HG02852 (cell line): ENCODE measurements at regions not wholly inside any gene's neighbourhood (a gene's known extent, or its start where the extent isn't known, plus 50 kb on each side); places are given as distances from the start of the nearest gene placed in this dataset.

Source experiments
- ATAC-seq: cut with Tn5 transposase; IDR thresholded peaks from one replicate; pipeline ENCODE4 v1.9.1; 2021; ENCODE audit warnings: mild to moderate bottlenecking, moderate library complexity; ENCODE audit not compliant: unreplicated experiment

DNA sequence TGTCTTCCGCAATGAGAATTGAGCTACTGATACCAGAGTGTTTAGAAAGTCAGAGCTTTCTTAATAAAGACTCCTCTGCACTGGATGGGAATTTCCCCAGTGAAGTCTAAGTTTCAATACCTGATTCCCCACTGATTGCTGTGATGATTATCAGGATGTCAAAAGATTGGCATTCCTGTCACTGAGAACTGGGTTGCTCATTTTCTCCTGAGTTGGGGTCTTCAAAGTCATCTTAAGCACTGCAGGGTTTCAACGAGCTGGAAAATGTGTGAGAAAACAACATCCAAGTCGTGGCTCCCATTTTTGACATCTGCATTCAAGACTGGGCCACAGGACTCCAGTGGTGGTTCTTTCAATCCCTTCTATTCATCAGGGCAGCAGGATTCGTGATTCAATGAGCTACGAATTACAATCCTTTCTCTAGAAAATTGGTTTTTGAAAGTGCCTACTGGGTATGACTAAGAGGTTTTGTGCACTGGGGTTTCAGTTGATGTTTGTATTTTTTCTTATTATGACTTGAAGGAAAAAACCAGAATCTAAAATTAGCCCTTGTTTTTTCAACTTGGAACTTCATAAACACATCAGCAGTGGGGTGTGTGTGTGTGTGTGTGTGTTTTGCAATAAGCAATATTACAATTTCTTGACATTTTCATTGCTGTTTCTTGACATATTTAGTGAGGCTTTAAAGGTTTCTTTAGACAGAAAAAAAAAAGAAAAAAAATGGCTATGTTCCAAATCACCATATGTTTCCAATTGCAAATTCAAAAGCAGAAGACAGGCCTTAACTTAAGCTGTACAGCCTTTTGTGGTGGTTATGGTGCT lies 233.0 kb downstream of the FAM76B start:
- ATAC-seq, result peak; percentile 82

- no peak for ATAC-seq
Observed at GRCh38 chr11:95556011-95556341, 233.6 kb downstream of the FAM76B start.

DNA sequence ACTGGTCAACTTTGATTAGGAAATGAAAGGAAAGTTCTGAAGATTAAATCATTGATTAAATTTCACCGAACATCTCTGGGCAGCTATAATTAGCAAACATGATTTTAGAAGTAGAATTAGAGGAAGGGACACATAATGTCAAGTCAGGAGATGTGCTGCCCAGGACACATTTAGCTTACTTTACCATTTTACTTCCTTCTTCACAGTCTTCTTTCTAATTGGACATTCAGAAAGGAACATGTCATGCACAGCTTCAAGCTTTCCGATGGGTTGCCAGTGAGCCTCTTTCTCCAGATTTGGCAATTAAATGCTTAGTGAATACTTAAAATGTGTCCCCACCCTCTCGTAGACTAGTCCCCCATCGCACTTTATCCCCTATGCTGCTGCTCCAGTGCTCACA lies 234.7 kb downstream of the FAM76B start:
- no peak for ATAC-seq

GRCh38 chr11:95549301-95549700 lies 240.3 kb downstream of the FAM76B start:
- no peak for ATAC-seq

GRCh38 chr11:95548416-95548815 lies 241.2 kb downstream of the FAM76B start:
- no peak for ATAC-seq

GRCh38 chr11:95547976-95548375 lies 241.6 kb downstream of the FAM76B start:
- ATAC-seq, result no peak

DNA sequence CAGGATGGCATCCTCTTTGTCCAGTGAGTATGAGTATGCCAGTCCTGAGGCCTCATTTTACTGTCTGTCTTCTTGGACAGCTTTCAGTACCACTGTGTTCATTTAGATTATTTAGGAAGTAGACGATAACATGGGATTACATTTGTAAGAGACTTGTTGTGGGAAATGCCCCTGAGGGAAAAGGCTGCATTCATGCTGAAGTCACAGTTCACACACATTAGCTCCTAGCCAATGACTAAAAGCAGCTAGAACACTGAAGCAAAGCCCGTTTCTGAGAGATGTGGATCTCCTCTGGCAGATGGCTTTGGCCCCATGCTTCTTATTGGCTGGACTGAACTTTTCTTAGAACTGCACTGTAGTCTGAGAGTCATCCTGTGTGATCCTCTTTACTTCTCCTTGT lies 242.4 kb downstream of the FAM76B start:
- no peak for ATAC-seq

DNA sequence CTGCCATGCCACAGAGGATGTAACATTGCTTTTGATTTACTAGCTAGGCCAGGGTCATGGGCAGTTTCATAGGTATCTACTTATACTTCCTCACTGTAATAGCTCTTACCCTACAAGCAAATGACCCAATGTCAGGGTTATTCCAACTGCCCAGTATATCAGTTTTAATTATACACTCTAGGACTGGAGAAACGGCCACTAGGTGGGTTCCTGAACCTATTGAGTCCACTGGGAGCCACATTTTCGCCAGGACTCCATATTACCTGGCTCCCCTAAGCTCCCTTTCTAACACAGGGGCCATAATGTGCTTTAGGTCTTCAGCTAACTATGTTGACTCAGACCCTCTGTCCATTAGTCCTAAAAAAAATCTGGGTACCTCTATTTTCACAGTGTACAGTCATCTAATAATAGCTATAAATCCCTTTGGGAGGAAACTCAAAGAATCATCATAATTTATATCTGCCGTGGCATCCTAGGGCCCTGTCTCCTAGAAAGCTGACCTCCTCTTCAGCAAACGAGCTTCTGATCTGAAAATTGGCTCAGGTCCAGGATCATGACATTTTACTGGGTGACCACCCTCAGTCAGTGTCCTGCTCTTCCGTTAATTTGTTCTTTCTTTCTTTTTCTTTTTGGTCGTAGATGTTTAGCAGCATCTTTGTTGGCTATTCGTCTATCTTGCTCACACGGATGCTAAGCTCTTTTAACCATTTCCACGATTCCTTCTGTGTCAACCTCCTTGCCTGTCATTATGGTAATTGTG lies 244.3 kb downstream of the FAM76B start:
- no peak for ATAC-seq

DNA sequence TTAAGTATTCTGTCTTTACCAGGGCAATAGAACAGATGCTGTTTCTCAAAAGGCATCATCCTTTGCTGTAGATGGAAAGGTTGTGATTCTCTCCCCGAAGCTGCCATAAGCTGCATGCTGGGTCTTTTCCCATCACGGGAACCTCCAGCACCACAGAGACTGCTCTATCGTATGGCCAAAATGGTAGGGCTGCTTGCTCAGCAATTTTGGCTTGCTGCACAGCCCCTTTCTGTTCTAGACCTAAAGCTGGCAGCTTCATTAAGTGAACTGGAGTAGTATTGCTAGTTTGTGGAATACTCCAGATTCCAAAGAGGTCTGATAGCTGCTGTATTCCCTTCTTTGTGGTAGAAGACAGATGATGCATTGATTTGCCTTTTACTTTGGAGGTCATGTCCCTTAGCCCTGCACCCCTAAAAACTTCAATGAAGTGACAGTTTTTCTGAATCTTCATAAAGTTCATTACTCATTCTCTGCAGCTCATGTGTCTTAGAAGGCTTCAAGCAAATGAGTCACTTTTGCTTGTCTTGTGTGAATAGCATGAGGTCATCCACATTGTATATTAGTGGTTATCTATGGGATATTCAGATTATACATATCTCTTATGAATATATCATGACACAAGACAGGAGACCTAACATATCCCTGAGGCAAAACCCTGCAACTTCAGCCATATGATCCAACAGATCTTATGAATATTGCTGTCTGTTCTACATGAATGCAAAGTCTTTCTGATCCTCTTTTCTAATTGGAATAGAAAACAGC lies 245.3 kb downstream of the FAM76B start:
- no peak for ATAC-seq

DNA sequence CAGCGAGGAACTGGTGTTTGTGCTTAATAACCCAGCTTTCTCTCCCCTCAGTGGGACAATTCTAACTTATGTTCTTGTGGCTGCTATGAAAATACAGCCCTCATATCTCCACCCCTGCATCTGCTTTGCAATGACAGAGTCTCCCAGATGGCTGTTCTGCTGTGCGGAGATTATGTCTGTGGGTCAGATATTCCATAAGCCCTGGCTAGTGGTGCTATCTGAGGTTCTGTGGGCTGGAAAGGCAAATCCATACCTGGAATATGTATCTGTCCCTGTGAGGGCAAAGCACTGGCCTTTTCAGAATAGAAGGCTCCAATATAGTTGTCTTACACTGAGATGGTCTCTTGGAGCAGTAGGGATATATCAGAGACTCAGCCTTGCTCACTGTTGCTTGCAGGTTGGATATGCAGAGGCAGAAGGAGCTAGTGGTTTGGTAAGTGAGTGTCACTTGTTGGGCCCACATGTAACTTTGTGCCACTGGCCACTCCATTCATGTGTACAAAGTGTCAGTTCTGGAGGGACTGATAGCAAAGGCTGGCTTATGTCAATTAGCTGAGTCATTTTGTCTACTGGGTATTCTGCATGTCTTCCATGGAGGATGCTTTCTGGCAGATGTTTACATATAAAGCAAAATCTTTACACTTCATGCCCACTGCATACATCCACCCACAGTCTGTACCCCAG lies 246.6 kb downstream of the FAM76B start:
- no peak for ATAC-seq

GRCh38 chr11:95541715-95542114 lies 247.9 kb downstream of the FAM76B start:
- no peak for ATAC-seq

GRCh38 chr11:95536047-95536690 lies 253.4 kb downstream of the FAM76B start:
- no peak for ATAC-seq

DNA sequence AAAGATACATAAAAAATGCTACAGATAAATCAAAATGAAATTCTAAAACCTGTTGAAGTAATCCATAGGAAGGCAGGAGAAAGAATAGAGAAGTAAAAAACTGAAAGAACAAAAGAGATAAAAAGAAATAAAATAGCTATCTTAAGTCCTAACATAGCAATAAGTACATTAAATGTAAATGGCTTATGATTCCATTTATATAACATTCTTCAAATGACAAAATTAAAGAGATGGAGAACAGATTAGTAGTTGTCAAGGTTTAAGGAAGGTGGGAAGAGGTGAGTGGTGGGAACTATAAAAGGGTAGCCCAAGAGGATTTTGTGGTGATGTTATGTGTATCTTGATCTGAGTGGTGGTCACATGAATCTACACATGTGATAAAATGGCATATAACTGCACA lies 254.8 kb downstream of the FAM76B start:
- no peak for ATAC-seq

GRCh38 chr11:95534226-95534625 lies 255.4 kb downstream of the FAM76B start:
- ATAC-seq, result no peak

GRCh38 chr11:95531116-95531515 lies 258.5 kb downstream of the FAM76B start:
- ATAC-seq, result no peak

GRCh38 chr11:95524314-95525036 lies 265.1 kb downstream of the FAM76B start:
- no peak for ATAC-seq

DNA sequence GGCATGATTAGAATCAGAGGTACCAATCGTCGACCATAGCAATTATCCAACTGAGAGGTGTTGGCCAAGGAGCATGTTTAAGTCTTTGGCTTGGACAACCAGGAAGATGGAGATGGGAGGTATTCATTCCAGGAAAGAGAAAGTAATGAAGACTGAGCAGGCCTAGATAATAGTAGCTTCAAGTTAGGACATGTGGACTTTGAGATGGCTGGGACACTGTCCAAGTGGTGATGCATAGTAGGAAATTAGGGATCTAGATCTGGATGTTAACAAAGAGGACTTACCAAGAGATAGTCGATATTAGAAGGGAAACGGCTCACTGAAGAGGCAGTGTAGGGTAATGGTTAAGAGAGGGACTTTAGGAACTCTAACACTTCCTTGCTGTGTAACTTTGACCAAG lies 266.7 kb downstream of the FAM76B start:
- no peak for ATAC-seq

GRCh38 chr11:95521862-95522261 lies 267.7 kb downstream of the FAM76B start:
- ATAC-seq, result no peak

DNA sequence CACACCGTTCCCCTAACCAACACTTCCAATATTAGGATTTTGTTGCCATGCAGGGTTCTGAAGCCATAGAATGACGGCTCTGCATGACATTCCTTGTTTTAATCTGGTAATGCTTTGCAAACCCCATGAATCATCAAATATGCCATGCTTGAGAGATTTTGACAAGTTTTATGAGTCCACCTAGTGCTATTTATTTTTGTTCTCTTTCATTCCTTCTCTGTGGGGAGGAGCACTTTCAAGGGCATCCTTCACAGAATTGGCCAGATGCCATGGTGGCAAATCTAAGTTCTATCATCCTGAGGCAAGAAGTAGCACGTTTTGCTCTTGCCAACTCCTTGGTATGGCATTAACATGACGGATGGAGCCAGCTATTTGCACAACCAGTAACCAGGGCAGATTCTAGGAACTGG lies 268.4 kb downstream of the FAM76B start:
- no peak for ATAC-seq
